VCaP (cell line): ENCODE measurements at regions not wholly inside any gene's neighbourhood (a gene's known extent, or its start where the extent isn't known, plus 50 kb on each side); places are given as distances from the start of the nearest gene placed in this dataset.

Source experiments
- H3K27ac ChIP-seq: fragments of 450-650 bp; 2 replicates; pipeline ENCODE4 v1.5.1; 2017
- CTCF ChIP-seq: fragments of 450-650 bp; conservative IDR thresholded peaks from 2 replicates; pipeline ENCODE4 v1.5.1; 2017; ENCODE audit warnings: mild to moderate bottlenecking, moderate library complexity

DNA sequence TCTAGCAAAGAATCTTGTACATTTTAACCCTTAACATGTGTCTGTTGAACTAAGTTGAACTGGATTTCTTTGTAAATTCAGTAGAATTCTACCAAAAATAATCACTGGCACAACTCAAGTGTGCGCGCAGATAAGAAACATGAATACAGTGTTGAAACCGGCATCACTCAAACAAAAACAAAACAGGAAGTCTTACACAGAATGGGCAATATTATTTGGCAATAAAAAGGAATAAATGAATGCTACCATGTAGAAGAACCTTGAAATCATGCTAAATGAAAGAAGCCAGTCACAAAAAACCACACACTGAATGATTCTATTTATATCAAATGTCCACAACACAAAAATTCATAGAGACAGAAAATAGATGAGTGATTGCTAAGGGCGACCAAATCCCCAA, 102.9 kb upstream of the ZFHX3 start:
- TF ChIP-seq CTCF = no peak
- H3K27ac ChIP-seq = no peak overlapping the region

- TF ChIP-seq CTCF = no peak
- H3K27ac ChIP-seq = no peak overlapping the region
These were observed 101.4 kb upstream of the ZFHX3 start for GRCh38 chr16:73149334-73149733.

DNA sequence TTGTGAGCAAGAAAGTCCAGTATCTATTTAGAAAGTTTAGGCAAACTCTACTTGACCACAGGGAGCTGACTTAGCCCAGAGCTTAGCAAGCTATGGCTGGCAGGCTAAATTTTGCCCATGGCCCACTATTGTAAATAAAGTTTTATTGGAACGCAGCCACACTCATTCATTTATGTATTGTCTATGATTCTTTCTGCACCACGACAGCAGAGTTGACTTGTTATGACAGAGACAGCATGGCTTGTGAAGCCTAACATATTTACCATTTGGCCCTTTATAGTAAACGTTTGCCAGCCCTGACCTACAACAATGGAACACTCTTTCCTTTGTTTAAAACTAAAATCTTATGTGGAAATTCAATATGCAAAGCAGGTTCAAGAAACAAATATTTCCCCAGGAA, 100.0 kb upstream of the ZFHX3 start:
- H3K27ac ChIP-seq = no peak overlapping the region
- no peak for TF ChIP-seq CTCF

GRCh38 chr16:73145166-73145880, 97.4 kb upstream of the ZFHX3 start:
- H3K27ac ChIP-seq = no peak overlapping the region

GRCh38 chr16:73143576-73144422, 95.9 kb upstream of the ZFHX3 start:
- H3K27ac ChIP-seq = no peak overlapping the region
- TF ChIP-seq CTCF = no peak

More at GRCh38 chr16:73145166-73145880, 97.4 kb upstream of the ZFHX3 start:
- no peak for TF ChIP-seq CTCF

DNA sequence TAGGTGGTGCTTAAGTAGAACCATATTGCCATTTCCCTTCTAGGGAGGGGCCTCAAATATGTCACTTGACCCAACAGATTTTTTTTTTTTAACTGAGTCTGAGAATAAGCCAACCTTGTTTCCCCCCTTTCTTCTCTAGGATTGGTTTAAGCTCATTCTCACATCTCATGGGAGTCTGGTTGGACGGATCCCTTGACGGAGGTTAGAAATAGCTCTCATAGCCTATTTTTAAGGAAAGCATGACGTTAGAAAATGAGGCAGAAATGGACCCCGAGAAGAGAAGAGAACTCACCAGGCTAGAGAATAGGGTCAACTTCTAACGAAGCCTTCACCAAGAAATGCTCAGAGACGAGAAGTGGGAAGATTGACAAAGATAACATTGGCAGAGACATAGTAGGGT, 95.1 kb upstream of the ZFHX3 start:
- TF ChIP-seq CTCF = no peak
- H3K27ac ChIP-seq = no peak overlapping the region

- H3K27ac ChIP-seq = no peak overlapping the region
- no peak for TF ChIP-seq CTCF
These were observed 94.3 kb upstream of the ZFHX3 start for GRCh38 chr16:73142053-73142854.
